PFSK-1 (cell line): ENCODE measurements at regions not wholly inside any gene's neighbourhood (a gene's known extent, or its start where the extent isn't known, plus 50 kb on each side); places are given as distances from the start of the nearest gene placed in this dataset.

Experiments
- POLR2AphosphoS5 ChIP-seq: IDR thresholded peaks from 2 replicates; pipeline ENCODE4 v1.6.1; 2012; ENCODE audit warnings: low read depth, mild to moderate bottlenecking, control low read depth, low read length, moderate library complexity
- TAF1 ChIP-seq: IDR thresholded peaks from 2 replicates; pipeline ENCODE4 v1.6.1; 2012; ENCODE audit warnings: low read length, control low read depth, borderline replicate concordance; ENCODE audit not compliant: insufficient read depth

DNA sequence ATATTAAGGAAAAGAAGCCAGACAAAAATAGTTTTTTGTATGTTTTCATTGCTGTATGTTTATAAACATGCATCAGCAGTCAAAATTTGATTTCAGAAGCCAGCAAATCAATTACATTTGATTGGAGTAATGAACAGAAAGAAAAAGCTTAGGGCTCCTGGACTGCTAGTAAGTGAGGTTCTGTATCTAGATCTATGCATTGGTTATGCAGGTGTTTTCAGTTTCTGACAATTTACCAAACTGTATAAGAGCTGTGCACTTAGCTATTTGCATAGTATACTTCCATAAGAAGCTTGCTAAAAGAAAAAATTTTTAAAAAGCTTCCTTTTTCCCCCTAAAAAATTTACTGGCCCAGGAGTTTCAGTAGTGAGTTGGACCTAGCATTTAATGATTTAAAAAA is 881.6 kb downstream of the PCDH7 start:
- TF ChIP-seq POLR2AphosphoS5 = no peak
- TF ChIP-seq TAF1 = no peak
